HG03342 (cell line): ENCODE measurements at regions not wholly inside any gene's neighbourhood (a gene's known extent, or its start where the extent isn't known, plus 50 kb on each side); places are given as distances from the start of the nearest gene placed in this dataset.
"Not testable (repeated sequence)": the region's sequence is repeated elsewhere in the genome, so short reads cannot be mapped to it uniquely, and the experiment has no call there.

Experiments used
- ATAC-seq: cut with Tn5 transposase; IDR thresholded peaks from one replicate; pipeline ENCODE4 v1.9.1; 2021; ENCODE audit warnings: mild to moderate bottlenecking, moderate library complexity; ENCODE audit not compliant: unreplicated experiment

GRCh38 chr2:121818546-121818945 lies 63.1 kb downstream of the TSN start:
- no peak for ATAC-seq

- no peak for ATAC-seq
Measured at GRCh38 chr2:121819846-121820245, 64.4 kb downstream of the TSN start.

- no peak for ATAC-seq
Measured at GRCh38 chr2:121821476-121822158, 66.2 kb downstream of the TSN start.

- no peak for ATAC-seq
Measured at GRCh38 chr2:121824264-121824663, 68.8 kb downstream of the TSN start.

DNA sequence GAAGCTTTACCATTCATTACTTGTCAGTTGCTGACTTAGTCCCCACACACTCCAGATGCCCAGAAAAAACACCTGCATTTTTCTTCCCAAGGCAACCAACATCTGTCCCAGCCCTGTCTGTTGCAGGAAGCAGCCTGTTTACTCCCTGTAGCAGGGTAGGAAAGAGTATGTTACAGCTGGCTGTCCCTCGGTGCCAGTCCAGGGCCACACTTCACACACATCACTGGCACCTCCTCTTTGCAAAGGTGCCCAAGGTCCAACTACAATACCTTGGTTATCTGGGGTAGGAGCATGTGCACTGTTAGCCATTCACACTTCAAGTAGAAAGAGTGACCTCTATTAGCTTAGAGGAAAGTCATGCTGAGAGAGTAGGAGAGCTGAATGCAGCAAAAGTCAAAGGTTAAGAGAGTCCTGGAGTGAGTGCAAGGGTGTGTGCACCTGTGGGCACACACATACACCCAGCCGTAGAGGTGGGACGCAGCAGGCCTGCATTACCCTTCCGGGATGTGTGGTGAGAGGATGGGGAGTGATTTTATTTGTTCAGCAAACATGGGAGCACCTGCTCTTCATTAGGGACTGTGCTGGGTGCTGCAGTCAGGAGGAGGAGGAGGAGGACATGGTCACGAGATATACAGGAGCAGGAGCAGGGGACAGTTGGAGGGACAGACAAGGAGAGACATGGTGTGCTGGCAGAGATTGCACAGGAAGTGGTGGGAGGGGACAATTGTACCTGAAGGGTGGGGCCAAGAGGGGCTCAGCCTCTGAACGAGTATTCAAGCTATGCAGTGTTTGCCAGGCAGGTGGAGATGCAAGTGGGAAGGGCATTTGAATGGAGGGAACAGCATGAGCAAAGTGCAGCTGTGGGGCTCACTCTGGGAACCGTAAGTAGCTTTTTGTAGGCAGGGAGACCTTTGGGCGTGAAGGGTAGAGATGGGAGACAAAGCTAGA lies 69.8 kb downstream of the TSN start:
- ATAC-seq: no peak

DNA sequence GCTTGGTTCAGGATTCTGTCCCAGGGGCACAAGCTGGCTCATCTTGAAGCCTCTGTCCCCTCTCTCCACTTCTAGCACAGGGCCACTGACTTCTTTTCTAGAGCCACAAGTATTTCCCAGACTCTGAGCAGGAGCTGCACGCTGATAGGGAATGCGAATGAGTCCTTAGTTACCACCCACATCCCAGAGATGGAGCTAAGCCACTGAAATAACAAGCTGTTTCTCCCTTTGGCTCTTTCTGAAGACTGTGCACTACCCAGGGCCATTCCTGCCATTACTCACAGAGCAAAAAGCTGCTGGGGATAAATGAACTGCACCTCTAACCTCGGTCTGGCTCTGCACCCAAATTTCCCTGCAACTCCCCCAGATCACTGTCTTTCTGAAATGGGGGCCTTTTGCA lies 70.6 kb downstream of the TSN start:
- ATAC-seq: no peak

DNA sequence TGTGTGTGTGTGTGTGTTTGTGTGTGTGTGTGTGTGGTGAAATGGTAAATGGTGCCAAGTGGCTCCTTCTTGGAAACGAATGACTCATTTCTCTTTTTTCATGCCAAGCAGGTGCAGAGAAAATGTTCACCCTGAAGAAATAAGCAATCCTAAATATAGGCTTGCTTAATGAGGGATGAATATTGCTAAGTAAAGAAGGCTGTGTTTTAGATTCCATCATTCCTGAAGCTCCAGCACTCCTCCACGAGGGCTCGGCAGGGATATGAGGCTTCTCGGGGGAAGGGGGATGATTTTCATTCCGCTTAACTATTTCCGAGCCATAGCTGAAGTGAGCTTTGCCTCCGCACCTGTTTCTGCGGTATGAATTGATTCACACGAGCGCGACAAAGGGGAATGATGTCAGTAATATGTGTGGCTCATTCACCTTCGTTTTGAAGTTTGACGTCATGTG lies 72.9 kb downstream of the TSN start:
- no peak for ATAC-seq

DNA sequence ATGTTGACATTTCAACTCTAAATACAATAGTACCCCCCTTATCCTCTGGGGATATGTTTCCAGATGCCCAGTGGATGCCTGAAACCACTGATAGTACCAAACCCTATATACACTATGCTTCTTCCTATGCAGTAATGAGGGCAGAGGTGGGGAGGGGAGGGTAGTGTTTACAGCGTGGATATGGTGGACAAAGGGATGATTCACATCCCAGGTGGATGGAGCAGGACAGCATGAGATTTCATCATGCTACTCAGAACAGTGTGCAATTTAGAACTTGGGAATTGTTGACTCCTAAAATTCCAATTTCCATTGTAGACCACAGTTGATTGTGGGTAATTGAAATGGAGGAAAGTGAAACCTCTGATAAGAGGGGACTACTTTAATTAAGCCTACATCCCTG lies 75.4 kb downstream of the TSN start:
- ATAC-seq: no peak

DNA sequence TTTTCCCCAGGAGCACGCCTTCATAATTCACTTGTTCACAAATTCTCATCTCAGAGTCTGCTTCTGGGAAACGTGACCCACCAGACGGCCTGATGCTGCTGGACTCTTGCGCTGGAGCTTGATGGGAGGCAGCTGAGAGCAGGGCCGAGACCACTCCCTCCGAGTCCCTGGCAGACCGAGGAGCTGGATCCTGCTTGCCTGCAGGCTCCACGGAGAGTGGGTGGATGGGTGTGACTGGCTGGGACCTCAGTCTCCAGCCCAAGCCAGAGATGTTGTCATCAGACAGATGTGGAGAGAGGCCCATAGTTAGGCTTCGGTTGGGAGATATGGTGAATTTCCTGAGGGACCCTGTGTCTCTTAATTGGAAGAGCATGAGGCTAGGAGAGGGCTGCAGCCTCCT lies 76.4 kb downstream of the TSN start:
- ATAC-seq: no peak

- ATAC-seq: no peak
Measured at GRCh38 chr2:121832412-121833357, 77.2 kb downstream of the TSN start.

GRCh38 chr2:121833358-121833723 lies 77.9 kb downstream of the TSN start:
- no peak for ATAC-seq

- ATAC-seq: no peak
Measured at GRCh38 chr2:121836611-121837010, 81.2 kb downstream of the TSN start.

DNA sequence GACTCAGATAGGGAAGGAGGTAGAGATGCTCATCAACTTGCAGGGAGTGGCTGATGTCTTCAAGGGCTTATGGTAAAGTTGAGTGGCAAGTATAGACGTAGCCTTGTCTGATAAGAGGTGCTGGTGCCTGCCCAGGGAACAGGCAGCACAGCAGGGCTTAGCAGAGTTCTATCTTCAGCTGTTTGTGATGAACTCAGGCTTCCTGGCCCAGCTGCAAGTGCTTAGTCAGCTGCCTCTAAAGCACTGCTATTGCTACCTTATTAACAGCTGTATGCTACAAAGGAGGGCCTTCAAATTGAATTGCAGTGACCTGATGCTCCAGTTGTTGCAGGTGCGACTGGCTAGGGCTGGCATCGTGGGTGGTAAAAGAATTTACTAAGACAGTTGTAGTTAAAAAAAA lies 82.1 kb downstream of the TSN start:
- ATAC-seq: no peak

- no peak for ATAC-seq
Measured at GRCh38 chr2:121838551-121838950, 83.1 kb downstream of the TSN start.

DNA sequence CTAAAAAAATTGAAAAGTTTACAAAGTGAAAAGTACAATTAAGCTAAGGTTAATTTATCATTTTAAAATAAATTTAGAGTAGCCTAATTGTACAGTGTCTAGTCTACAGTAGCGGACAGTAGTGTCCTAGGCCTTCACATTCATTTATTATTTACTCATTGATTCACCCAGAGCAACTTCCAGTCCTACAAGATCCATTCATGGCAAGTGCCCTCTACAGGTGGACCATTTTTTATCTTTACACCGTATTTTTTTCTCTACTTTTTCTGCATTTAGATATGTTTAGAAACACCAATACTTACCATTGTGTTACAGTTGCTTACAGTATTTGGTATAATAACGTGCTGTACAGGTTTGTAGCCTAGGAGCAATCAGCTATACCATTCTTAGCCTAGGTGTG lies 84.1 kb downstream of the TSN start:
- no peak for ATAC-seq

GRCh38 chr2:121849236-121849635 lies 93.8 kb downstream of the TSN start:
- no peak for ATAC-seq

- not testable (repeated sequence) for ATAC-seq
Measured at GRCh38 chr2:121853149-121853548, 97.7 kb downstream of the TSN start.

DNA sequence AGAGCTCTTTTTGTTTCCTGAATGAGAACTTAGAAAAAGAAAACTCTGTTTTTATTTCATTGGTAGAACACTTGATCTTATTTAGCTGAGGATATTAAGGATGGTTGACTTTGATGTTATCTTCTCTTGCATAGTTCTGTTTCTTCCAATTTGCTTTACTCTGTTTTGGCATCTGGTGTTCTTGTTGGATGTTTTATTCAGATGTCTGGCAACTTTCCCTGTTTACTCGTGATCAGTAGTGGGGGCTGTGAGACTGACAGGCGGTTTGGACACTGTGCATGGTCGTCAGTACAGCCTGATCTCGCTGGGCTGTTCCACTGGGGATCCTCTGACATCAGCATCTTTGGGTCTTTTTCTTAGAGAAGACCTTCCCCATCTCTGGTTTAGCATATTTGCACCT lies 100.1 kb downstream of the TSN start:
- no peak for ATAC-seq

DNA sequence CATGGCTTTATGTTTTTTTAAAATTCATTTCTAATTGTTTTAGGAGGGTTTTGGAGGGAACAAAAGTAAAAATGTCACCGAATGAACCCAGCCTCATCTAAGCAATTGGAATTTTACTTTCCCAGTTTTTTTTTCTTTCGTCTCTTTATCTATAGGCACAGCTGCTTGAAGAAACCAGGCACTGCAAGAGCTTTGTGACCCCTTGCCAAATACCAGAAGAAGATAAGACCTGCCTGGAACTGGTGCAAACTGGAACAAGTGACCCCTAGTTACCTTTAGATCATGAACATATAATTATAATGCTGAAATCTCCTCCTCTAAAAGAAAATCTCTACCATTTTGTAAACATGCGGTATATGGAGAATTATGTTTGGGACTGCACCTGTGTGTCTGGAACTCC lies 100.9 kb downstream of the TSN start:
- ATAC-seq: no peak

DNA sequence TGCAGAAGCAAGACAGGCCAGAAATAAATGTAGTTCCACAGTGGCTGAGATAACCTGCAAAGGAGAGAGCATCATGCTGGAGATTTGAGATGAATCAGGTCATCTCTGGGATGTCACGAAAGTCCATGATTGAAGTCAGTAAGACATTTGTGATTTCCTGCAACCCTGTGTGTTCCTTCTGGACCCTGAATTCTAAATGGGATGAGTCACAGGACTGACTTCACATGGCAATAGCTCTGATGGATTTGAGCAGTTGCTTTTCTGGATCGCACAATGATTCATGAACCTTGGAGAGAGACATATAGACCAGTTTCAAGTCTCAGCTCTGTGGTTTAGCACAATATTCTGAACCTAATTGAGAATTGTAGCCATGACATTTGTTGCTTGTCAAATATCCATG lies 102.9 kb downstream of the TSN start:
- no peak for ATAC-seq

DNA sequence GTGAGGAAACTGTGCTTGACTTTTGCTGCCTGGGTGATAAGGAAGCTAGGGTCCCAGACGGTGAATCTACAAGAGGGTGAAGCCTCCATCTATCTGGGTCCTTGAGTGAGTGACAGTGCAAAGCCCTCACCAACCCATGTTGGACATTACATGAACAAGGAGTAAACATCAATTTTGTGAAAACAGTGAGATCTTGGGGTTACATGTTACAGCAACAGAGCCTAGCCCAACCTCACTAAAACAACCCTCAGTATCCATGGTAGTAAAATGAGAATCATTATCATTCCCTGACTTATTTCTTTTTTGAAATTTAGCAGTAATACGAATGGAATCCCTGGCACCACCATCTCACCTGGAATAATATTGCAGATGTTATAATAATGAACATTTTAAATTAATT lies 103.4 kb downstream of the TSN start:
- no peak for ATAC-seq
